ENCODE measurements at regions not wholly inside any gene's neighbourhood (a gene's known extent, or its start where the extent isn't known, plus 50 kb on each side); places are given as distances from the start of the nearest gene placed in this dataset.

DNA sequence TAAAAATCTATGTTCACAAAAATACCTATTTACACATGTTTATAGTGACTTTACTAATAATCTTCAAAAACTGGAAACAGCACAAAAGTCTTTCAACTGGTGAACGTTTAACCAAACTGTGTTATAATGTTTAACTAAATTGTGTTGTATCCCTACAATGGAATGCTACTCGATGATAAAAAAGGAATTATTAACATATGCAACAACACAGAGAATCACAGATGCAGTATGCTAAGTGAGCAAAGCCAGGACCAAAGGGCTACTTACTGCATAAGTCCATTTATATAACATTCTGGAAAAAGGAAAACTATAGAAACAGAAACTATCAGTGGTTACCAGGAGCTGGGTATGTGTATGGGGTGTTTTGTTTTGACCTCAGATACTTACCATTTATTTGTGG, 602.2 kb upstream of the BTBD3 start:
- peaks cover 3% of the 10 kb centered on the region; the same call in 1 of the 2 replicates for H3K9me3 ChIP-seq (ENCODE audit: control insufficient read depth, insufficient read depth, low read depth, low read length)
- no peak for TF ChIP-seq SIN3A (IDR thresholded peaks at IDR 0.05; ENCODE audit: borderline replicate concordance, insufficient read depth, low read depth, low read length)
- no peak for TF ChIP-seq POLR2AphosphoS5 (IDR thresholded peaks at IDR 0.05; ENCODE audit: low read depth, low read length)
- TF ChIP-seq, protein P1, sequence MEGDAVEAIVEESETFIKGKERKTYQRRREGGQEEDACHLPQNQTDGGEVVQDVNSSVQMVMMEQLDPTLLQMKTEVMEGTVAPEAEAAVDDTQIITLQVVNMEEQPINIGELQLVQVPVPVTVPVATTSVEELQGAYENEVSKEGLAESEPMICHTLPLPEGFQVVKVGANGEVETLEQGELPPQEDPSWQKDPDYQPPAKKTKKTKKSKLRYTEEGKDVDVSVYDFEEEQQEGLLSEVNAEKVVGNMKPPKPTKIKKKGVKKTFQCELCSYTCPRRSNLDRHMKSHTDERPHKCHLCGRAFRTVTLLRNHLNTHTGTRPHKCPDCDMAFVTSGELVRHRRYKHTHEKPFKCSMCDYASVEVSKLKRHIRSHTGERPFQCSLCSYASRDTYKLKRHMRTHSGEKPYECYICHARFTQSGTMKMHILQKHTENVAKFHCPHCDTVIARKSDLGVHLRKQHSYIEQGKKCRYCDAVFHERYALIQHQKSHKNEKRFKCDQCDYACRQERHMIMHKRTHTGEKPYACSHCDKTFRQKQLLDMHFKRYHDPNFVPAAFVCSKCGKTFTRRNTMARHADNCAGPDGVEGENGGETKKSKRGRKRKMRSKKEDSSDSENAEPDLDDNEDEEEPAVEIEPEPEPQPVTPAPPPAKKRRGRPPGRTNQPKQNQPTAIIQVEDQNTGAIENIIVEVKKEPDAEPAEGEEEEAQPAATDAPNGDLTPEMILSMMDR (IDR thresholded peaks at IDR 0.05) = no peak
- TF ChIP-seq TCF7L2 (IDR thresholded peaks at IDR 0.05; ENCODE audit: low read depth, low read length) = no peak
- TF ChIP-seq, protein P2, sequence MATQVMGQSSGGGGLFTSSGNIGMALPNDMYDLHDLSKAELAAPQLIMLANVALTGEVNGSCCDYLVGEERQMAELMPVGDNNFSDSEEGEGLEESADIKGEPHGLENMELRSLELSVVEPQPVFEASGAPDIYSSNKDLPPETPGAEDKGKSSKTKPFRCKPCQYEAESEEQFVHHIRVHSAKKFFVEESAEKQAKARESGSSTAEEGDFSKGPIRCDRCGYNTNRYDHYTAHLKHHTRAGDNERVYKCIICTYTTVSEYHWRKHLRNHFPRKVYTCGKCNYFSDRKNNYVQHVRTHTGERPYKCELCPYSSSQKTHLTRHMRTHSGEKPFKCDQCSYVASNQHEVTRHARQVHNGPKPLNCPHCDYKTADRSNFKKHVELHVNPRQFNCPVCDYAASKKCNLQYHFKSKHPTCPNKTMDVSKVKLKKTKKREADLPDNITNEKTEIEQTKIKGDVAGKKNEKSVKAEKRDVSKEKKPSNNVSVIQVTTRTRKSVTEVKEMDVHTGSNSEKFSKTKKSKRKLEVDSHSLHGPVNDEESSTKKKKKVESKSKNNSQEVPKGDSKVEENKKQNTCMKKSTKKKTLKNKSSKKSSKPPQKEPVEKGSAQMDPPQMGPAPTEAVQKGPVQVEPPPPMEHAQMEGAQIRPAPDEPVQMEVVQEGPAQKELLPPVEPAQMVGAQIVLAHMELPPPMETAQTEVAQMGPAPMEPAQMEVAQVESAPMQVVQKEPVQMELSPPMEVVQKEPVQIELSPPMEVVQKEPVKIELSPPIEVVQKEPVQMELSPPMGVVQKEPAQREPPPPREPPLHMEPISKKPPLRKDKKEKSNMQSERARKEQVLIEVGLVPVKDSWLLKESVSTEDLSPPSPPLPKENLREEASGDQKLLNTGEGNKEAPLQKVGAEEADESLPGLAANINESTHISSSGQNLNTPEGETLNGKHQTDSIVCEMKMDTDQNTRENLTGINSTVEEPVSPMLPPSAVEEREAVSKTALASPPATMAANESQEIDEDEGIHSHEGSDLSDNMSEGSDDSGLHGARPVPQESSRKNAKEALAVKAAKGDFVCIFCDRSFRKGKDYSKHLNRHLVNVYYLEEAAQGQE (IDR thresholded peaks at IDR 0.05; ENCODE audit: insufficient read depth in 1 of 2, low read depth in 2 of 2, low read length in 1 of 2) = no peak
- H3K36me3 ChIP-seq (ENCODE audit: control insufficient read depth, insufficient read depth, low read length) = no peaks in the 10 kb centered on the region
- intact Hi-C loops (cut with micrococcal nuclease; ENCODE audit: unreplicated experiment) = no loop called here
- in situ Hi-C loops (cut with HindIII; ENCODE audit: low pct_unique_long_range_greater_than_20kb, low sequenced_read_pairs) = no loop called here
- no peak overlapping the region for H3K27ac ChIP-seq (ENCODE audit: low read length)
- no peaks in the 10 kb centered on the region for H3K4me1 ChIP-seq (ENCODE audit: control insufficient read depth, insufficient read depth, low read length)
- ATAC-seq (no peak), DNase-seq (ENCODE audit: low read depth, low spot score) (no peak)
- no peak overlapping the region for H3K4me3 ChIP-seq (ENCODE audit: low read depth in 2 of 2, low read length in 2 of 2)
- BruUV-seq (replicated peaks) = no TSS peak
- H3K27me3 ChIP-seq (ENCODE audit: control insufficient read depth, insufficient read depth, low read length) = no peaks in the 10 kb centered on the region
- ChIA-PET POLR2A (no interaction called here), CTCF (no interaction called here)

DNA sequence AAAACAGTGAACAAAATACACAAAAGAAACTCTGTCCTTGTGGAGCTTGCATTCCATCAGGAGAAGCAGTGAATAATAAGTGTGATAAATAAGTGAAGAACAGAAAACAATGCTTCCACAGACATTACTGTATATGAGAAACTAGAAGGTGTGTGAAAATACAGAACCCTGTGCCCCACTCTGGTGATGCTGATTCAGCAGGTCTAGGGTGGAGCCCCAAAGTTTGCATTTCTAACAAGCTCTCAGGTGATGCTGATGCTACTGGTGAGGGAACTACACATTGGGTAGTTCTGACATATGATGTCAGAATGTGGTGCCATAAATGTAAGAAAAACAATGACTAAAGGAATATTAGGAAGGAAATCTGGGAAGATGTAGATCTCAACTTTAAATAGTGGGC, 601.4 kb upstream of the BTBD3 start:
- Histone ChIP-seq H3K36me3 (ENCODE audit: control insufficient read depth, insufficient read depth, low read length) (no peaks in the 10 kb centered on the region), H3K4me3 (ENCODE audit: low read depth in 2 of 2, low read length in 2 of 2) (no peak overlapping the region), H3K27me3 (ENCODE audit: control insufficient read depth, insufficient read depth, low read length) (no peaks in the 10 kb centered on the region), H3K4me1 (ENCODE audit: control insufficient read depth, insufficient read depth, low read length) (no peaks in the 10 kb centered on the region), H3K27ac (ENCODE audit: low read length) (no peak overlapping the region), H3K9me3 (ENCODE audit: control insufficient read depth, insufficient read depth, low read depth, low read length) (peaks cover 3% of the 10 kb centered on the region; the same call in 1 of the 2 replicates)
- POLR2A ChIA-PET = no interaction called here
- in situ Hi-C loops (cut with HindIII; ENCODE audit: low pct_unique_long_range_greater_than_20kb, low sequenced_read_pairs) (no loop called here), intact Hi-C loops (cut with micrococcal nuclease; ENCODE audit: unreplicated experiment) (no loop called here)
- CTCF ChIA-PET = no interaction called here
- ATAC-seq (no peak), DNase-seq (ENCODE audit: low read depth, low spot score) (no peak)
- TF ChIP-seq TCF7L2 (IDR thresholded peaks at IDR 0.05; ENCODE audit: low read depth, low read length) (no peak), SIN3A (IDR thresholded peaks at IDR 0.05; ENCODE audit: borderline replicate concordance, insufficient read depth, low read depth, low read length) (no peak), POLR2AphosphoS5 (IDR thresholded peaks at IDR 0.05; ENCODE audit: low read depth, low read length) (no peak)
- TF ChIP-seq, protein P1 (IDR thresholded peaks at IDR 0.05) = no peak
- TF ChIP-seq, protein P2 (IDR thresholded peaks at IDR 0.05; ENCODE audit: insufficient read depth in 1 of 2, low read depth in 2 of 2, low read length in 1 of 2) = no peak
- BruUV-seq (replicated peaks) = no TSS peak

Measured in Panc1 (cell line).